HS-27A (cell line): ENCODE measurements at regions not wholly inside any gene's neighbourhood (a gene's known extent, or its start where the extent isn't known, plus 50 kb on each side); places are given as distances from the start of the nearest gene placed in this dataset.

Source experiments
- DNase-seq: peaks from one replicate; pipeline ENCODE4 v3.0.0-alpha.2; 2012; ENCODE audit warnings: low read depth, missing footprints

GRCh38 chr6:105648276-105648675 is 245.4 kb upstream of the PREP start:
- no peak for DNase-seq

GRCh38 chr6:105646391-105646867 is 243.5 kb upstream of the PREP start:
- no peak for DNase-seq

GRCh38 chr6:105645958-105646357 is 243.1 kb upstream of the PREP start:
- DNase-seq, result no peak

GRCh38 chr6:105645156-105645555 is 242.3 kb upstream of the PREP start:
- DNase-seq, result no peak

GRCh38 chr6:105644691-105645090 is 241.8 kb upstream of the PREP start:
- no peak for DNase-seq

- no peak for DNase-seq
Observed at GRCh38 chr6:105644073-105644489, 241.2 kb upstream of the PREP start.

GRCh38 chr6:105642708-105643107 is 239.8 kb upstream of the PREP start:
- no peak for DNase-seq

- DNase-seq, result no peak
Observed at GRCh38 chr6:105641504-105641903, 238.6 kb upstream of the PREP start.

GRCh38 chr6:105639124-105639523 is 236.2 kb upstream of the PREP start:
- no peak for DNase-seq

- no peak for DNase-seq
Observed at GRCh38 chr6:105633814-105634213, 230.9 kb upstream of the PREP start.

- no peak for DNase-seq
Observed at GRCh38 chr6:105628156-105628860, 225.4 kb upstream of the PREP start.

GRCh38 chr6:105626295-105627158 is 223.6 kb upstream of the PREP start:
- no peak for DNase-seq

- DNase-seq, result no peak
Observed at GRCh38 chr6:105624021-105624420, 221.1 kb upstream of the PREP start.

GRCh38 chr6:105622226-105622625 is 219.3 kb upstream of the PREP start:
- DNase-seq, result no peak

GRCh38 chr6:105621564-105622175 is 218.8 kb upstream of the PREP start:
- DNase-seq, result no peak

- no peak for DNase-seq
Observed at GRCh38 chr6:105620878-105621277, 218.0 kb upstream of the PREP start.

GRCh38 chr6:105619971-105620741 is 217.3 kb upstream of the PREP start:
- DNase-seq, result no peak

- no peak for DNase-seq
Observed at GRCh38 chr6:105618247-105618646, 215.4 kb upstream of the PREP start.

- no peak for DNase-seq
Observed at GRCh38 chr6:105616521-105616920, 213.6 kb upstream of the PREP start.

- DNase-seq, result no peak
Observed at GRCh38 chr6:105611606-105612005, 208.7 kb upstream of the PREP start.

- DNase-seq, result no peak
Observed at GRCh38 chr6:105609375-105609991, 206.6 kb upstream of the PREP start.
